HG02588 (cell line): ENCODE measurements at regions not wholly inside any gene's neighbourhood (a gene's known extent, or its start where the extent isn't known, plus 50 kb on each side); places are given as distances from the start of the nearest gene placed in this dataset.
"Not testable (repeated sequence)": the region's sequence is repeated elsewhere in the genome, so short reads cannot be mapped to it uniquely, and the experiment has no call there.

Source experiments
- ATAC-seq: cut with Tn5 transposase; IDR thresholded peaks from one replicate; pipeline ENCODE4 v1.9.1; 2021; ENCODE audit warnings: mild to moderate bottlenecking, moderate library complexity; ENCODE audit not compliant: unreplicated experiment

GRCh38 chr4:126385954-126386353, 1071.2 kb downstream of the FAT4 start:
- no peak for ATAC-seq

GRCh38 chr4:126386512-126386911, 1071.8 kb downstream of the FAT4 start:
- ATAC-seq: no peak

GRCh38 chr4:126395664-126396063, 1080.9 kb downstream of the FAT4 start:
- ATAC-seq: no peak

GRCh38 chr4:126396121-126396520, 1081.4 kb downstream of the FAT4 start:
- no peak for ATAC-seq

GRCh38 chr4:126396703-126397102, 1081.9 kb downstream of the FAT4 start:
- ATAC-seq: no peak

- ATAC-seq: no peak
Measured at GRCh38 chr4:126404549-126404948, 1089.8 kb downstream of the FAT4 start.

GRCh38 chr4:126405369-126405982, 1090.7 kb downstream of the FAT4 start:
- no peak for ATAC-seq

- no peak for ATAC-seq
Measured at GRCh38 chr4:126409746-126410145, 1095.0 kb downstream of the FAT4 start.

- ATAC-seq: no peak
Measured at GRCh38 chr4:126411047-126411446, 1096.3 kb downstream of the FAT4 start.

- not testable (repeated sequence) for ATAC-seq
Measured at GRCh38 chr4:126412310-126412709, 1097.6 kb downstream of the FAT4 start.

GRCh38 chr4:126414741-126415140, 1100.0 kb downstream of the FAT4 start:
- no peak for ATAC-seq

- no peak for ATAC-seq
Measured at GRCh38 chr4:126419266-126419665, 1104.5 kb downstream of the FAT4 start.

GRCh38 chr4:126427853-126428252, 1113.1 kb downstream of the FAT4 start:
- no peak for ATAC-seq

- no peak for ATAC-seq
Measured at GRCh38 chr4:126431049-126431448, 1116.3 kb downstream of the FAT4 start.

GRCh38 chr4:126435491-126435890, 1120.7 kb downstream of the FAT4 start:
- ATAC-seq: no peak

- no peak for ATAC-seq
Measured at GRCh38 chr4:126440297-126440696, 1125.5 kb downstream of the FAT4 start.

GRCh38 chr4:126441173-126442035, 1126.6 kb downstream of the FAT4 start:
- no peak for ATAC-seq

GRCh38 chr4:126445596-126445995, 1130.8 kb downstream of the FAT4 start:
- ATAC-seq: no peak

- no peak for ATAC-seq
Measured at GRCh38 chr4:126446917-126447316, 1132.2 kb downstream of the FAT4 start.

- ATAC-seq: no peak
Measured at GRCh38 chr4:126448086-126448845, 1133.5 kb downstream of the FAT4 start.

GRCh38 chr4:126451237-126451873, 1136.6 kb downstream of the FAT4 start:
- no peak for ATAC-seq
